Neural cell (in vitro differentiated cells): ENCODE measurements at regions not wholly inside any gene's neighbourhood (a gene's known extent, or its start where the extent isn't known, plus 50 kb on each side); places are given as distances from the start of the nearest gene placed in this dataset.

ENCODE experiments used
- H2AFZ ChIP-seq: fragments of 200-600, 300-800 bp; sonication (generic), shearing (Covaris generic); 2 replicates; pipeline ENCODE4 v1.6.0; 2014; ENCODE audit warnings: low read depth, mild to moderate bottlenecking, antibody characterized with exemption, low read length, moderate library complexity
- H3F3A ChIP-seq: fragments of 200-600 bp; shearing (Covaris generic); 2 replicates; pipeline ENCODE4 v1.6.1; 2016; ENCODE audit warnings: mild to moderate bottlenecking, moderate library complexity, mixed read lengths, antibody characterized with exemption, low read length; ENCODE audit not compliant: insufficient read depth, poor library complexity, severe bottlenecking
- H3K27ac ChIP-seq: fragments of 200-600, 300-800 bp; sonication (generic), shearing (Covaris generic); 2 replicates; pipeline ENCODE4 v1.5.1; 2014; ENCODE audit warnings: mild to moderate bottlenecking, low read length, moderate library complexity
- H3K27me3 ChIP-seq: fragments of 300-800, 200-600 bp; sonication (generic), shearing (Covaris generic); 2 replicates; pipeline ENCODE4 v1.6.0; 2014; ENCODE audit warnings: mild to moderate bottlenecking, low read depth, low read length, moderate library complexity; ENCODE audit not compliant: insufficient read depth
- H3K36me3 ChIP-seq: fragments of 300-800, 200-600 bp; sonication (generic), shearing (Covaris generic); 2 replicates; pipeline ENCODE4 v1.5.1; 2014; ENCODE audit warnings: mild to moderate bottlenecking, antibody characterized with exemption, low read length, moderate library complexity; ENCODE audit not compliant: insufficient read depth
- H3K4me2 ChIP-seq: fragments of 300-800, 200-600 bp; sonication (generic), shearing (Covaris generic); 2 replicates; pipeline ENCODE4 v1.6.0; 2014; ENCODE audit warnings: mild to moderate bottlenecking, low read length
- H3K4me3 ChIP-seq: fragments of 300-800, 200-600 bp; sonication (generic), shearing (Covaris generic); 2 replicates; pipeline ENCODE4 v1.5.1; 2014; ENCODE audit warnings: mild to moderate bottlenecking, low read length, moderate library complexity
- H3K79me2 ChIP-seq: fragments of 200-600 bp; shearing (Covaris generic); replicated peaks from 2 replicates; pipeline ENCODE4 v1.6.0; 2014; ENCODE audit warnings: mild to moderate bottlenecking, low read length, moderate library complexity; ENCODE audit not compliant: insufficient read depth
- H3K9ac ChIP-seq: fragments of 300-800, 200-600 bp; sonication (generic), shearing (Covaris generic); 2 replicates; pipeline ENCODE4 v1.6.1; 2016; ENCODE audit warnings: mild to moderate bottlenecking, low read length, mixed read lengths
- H3K9me2 ChIP-seq: fragments of 200-600 bp; shearing (Covaris generic); 2 replicates; pipeline ENCODE4 v1.6.1; 2016; ENCODE audit warnings: mild to moderate bottlenecking, low read length, mixed read lengths; ENCODE audit not compliant: insufficient read depth
- H3K9me3 ChIP-seq: fragments of 200-600, 300-800 bp; sonication (generic), shearing (Covaris generic); 2 replicates; pipeline ENCODE4 v1.6.1; 2016; ENCODE audit warnings: mild to moderate bottlenecking, mixed run types, low read length, moderate library complexity, mixed read lengths
- H4K20me1 ChIP-seq: fragments of 200-600 bp; shearing (Covaris generic); 2 replicates; pipeline ENCODE4 v1.6.1; 2016; ENCODE audit warnings: mild to moderate bottlenecking, mixed run types; ENCODE audit not compliant: insufficient read depth
- EP300 ChIP-seq: fragments of 450-650 bp; conservative IDR thresholded peaks from 2 replicates; pipeline ENCODE4 v1.6.1; 2014; ENCODE audit warnings: antibody characterized with exemption, mild to moderate bottlenecking, moderate library complexity; ENCODE audit not compliant: poor library complexity, severe bottlenecking
- EZH2 ChIP-seq: fragments of 200-600, 300-800 bp; shearing (Covaris generic), sonication (generic); IDR thresholded peaks from 2 replicates; pipeline ENCODE4 v1.6.1; 2014; ENCODE audit warnings: antibody characterized with exemption, low read length, borderline replicate concordance, mild to moderate bottlenecking; ENCODE audit not compliant: insufficient read depth, poor library complexity, severe bottlenecking
- MXI1 ChIP-seq: fragments of 450-650 bp; conservative IDR thresholded peaks from 2 replicates; pipeline ENCODE4 v1.6.1; 2014; ENCODE audit warnings: antibody characterized with exemption, mild to moderate bottlenecking; ENCODE audit not compliant: poor library complexity, severe bottlenecking
- POLR2AphosphoS5 ChIP-seq: IDR thresholded peaks from 2 replicates; pipeline ENCODE4 v1.6.1; 2012
- RAD21 ChIP-seq: fragments of 450-650 bp; conservative IDR thresholded peaks from 2 replicates; pipeline ENCODE4 v1.6.1; 2014; ENCODE audit warnings: antibody characterized with exemption, mild to moderate bottlenecking, moderate library complexity
- SMC3 ChIP-seq: fragments of 450-650 bp; conservative IDR thresholded peaks from 2 replicates; pipeline ENCODE4 v1.6.1; 2014; ENCODE audit warnings: antibody characterized with exemption, mild to moderate bottlenecking, moderate library complexity; ENCODE audit not compliant: poor library complexity
- TAF1 ChIP-seq: IDR thresholded peaks from 2 replicates; pipeline ENCODE4 v1.6.1; 2012; ENCODE audit warnings: low read depth
- TF ChIP-seq, protein P1 (sequence below): fragments of 450-650 bp; IDR thresholded peaks from 2 replicates; pipeline ENCODE4 v1.5.1; 2014; ENCODE audit warnings: antibody characterized with exemption, mild to moderate bottlenecking, moderate library complexity; ENCODE audit not compliant: poor library complexity, severe bottlenecking
- TF ChIP-seq, protein P2 (sequence below): IDR thresholded peaks from 2 replicates; pipeline ENCODE4 v1.6.1; 2012; ENCODE audit warnings: borderline replicate concordance

DNA sequence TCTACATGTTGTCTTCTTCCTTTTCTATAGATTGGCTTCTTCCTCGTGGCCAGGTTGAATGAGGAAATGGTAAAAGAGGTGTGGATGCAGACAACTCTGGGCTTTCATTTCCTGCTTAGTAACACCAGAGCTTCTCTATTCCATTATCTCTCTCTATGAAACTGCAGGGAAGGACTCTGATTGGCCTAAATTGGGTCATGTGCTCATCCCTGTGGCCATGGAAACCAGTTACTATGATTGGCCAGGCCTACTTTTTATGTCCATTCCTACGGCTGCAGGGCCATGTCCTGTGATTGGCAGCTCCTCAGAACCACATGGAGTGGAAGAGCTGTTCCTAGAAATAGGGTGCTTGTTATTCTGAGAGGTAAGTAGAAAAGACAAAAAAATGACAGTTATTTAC is 486.9 kb upstream of the ADAMTS9 start:
- Histone ChIP-seq H3K27me3 (no peaks in the 10 kb centered on the region), H3K9ac (no peak overlapping the region), H3K9me3 (no peaks in the 10 kb centered on the region), H3K36me3 (no peaks in the 10 kb centered on the region), H3K79me2 (no peaks in the 10 kb centered on the region), H4K20me1 (no peaks in the 10 kb centered on the region), H3K9me2 (no peaks in the 10 kb centered on the region), H3K27ac (no peak overlapping the region), H2AFZ (no peak overlapping the region), H3K4me2 (no peak overlapping the region), H3F3A (no peaks in the 10 kb centered on the region), H3K4me3 (no peak overlapping the region)
- no peak for TF ChIP-seq EZH2
- TF ChIP-seq MXI1 = no peak
- TF ChIP-seq RAD21 = no peak
- TF ChIP-seq SMC3 = no peak
- no peak for TF ChIP-seq TAF1
- TF ChIP-seq POLR2AphosphoS5 = no peak
- TF ChIP-seq, protein P1, sequence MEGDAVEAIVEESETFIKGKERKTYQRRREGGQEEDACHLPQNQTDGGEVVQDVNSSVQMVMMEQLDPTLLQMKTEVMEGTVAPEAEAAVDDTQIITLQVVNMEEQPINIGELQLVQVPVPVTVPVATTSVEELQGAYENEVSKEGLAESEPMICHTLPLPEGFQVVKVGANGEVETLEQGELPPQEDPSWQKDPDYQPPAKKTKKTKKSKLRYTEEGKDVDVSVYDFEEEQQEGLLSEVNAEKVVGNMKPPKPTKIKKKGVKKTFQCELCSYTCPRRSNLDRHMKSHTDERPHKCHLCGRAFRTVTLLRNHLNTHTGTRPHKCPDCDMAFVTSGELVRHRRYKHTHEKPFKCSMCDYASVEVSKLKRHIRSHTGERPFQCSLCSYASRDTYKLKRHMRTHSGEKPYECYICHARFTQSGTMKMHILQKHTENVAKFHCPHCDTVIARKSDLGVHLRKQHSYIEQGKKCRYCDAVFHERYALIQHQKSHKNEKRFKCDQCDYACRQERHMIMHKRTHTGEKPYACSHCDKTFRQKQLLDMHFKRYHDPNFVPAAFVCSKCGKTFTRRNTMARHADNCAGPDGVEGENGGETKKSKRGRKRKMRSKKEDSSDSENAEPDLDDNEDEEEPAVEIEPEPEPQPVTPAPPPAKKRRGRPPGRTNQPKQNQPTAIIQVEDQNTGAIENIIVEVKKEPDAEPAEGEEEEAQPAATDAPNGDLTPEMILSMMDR = no peak
- no peak for TF ChIP-seq EP300
- TF ChIP-seq, protein P2, sequence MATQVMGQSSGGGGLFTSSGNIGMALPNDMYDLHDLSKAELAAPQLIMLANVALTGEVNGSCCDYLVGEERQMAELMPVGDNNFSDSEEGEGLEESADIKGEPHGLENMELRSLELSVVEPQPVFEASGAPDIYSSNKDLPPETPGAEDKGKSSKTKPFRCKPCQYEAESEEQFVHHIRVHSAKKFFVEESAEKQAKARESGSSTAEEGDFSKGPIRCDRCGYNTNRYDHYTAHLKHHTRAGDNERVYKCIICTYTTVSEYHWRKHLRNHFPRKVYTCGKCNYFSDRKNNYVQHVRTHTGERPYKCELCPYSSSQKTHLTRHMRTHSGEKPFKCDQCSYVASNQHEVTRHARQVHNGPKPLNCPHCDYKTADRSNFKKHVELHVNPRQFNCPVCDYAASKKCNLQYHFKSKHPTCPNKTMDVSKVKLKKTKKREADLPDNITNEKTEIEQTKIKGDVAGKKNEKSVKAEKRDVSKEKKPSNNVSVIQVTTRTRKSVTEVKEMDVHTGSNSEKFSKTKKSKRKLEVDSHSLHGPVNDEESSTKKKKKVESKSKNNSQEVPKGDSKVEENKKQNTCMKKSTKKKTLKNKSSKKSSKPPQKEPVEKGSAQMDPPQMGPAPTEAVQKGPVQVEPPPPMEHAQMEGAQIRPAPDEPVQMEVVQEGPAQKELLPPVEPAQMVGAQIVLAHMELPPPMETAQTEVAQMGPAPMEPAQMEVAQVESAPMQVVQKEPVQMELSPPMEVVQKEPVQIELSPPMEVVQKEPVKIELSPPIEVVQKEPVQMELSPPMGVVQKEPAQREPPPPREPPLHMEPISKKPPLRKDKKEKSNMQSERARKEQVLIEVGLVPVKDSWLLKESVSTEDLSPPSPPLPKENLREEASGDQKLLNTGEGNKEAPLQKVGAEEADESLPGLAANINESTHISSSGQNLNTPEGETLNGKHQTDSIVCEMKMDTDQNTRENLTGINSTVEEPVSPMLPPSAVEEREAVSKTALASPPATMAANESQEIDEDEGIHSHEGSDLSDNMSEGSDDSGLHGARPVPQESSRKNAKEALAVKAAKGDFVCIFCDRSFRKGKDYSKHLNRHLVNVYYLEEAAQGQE = no peak

DNA sequence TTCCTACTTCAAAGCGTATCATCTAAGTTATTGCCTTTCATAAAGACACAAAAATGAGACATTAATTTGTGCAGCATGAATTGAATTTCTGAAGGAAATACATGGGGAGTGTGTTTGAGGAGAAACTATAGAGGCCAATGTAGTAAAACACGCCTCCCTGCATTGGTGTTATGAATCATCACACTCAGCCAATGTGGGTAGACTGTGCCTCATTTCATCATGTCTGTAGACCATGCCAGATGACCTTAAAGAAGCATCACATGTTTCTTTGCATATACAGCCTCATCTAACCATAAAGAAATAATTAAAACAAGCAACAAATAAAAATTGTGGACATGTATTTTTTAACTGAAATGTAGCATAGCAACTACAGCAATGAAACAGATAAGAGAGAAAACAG is 486.0 kb upstream of the ADAMTS9 start:
- Histone ChIP-seq H3K9me2 (no peaks in the 10 kb centered on the region), H3K9ac (no peak overlapping the region), H3K27me3 (no peaks in the 10 kb centered on the region), H2AFZ (no peak overlapping the region), H3K4me2 (no peak overlapping the region), H3F3A (no peaks in the 10 kb centered on the region), H4K20me1 (no peaks in the 10 kb centered on the region), H3K4me3 (no peak overlapping the region), H3K79me2 (no peaks in the 10 kb centered on the region), H3K27ac (no peak overlapping the region), H3K9me3 (no peaks in the 10 kb centered on the region), H3K36me3 (no peaks in the 10 kb centered on the region)
- TF ChIP-seq EZH2 = no peak

DNA sequence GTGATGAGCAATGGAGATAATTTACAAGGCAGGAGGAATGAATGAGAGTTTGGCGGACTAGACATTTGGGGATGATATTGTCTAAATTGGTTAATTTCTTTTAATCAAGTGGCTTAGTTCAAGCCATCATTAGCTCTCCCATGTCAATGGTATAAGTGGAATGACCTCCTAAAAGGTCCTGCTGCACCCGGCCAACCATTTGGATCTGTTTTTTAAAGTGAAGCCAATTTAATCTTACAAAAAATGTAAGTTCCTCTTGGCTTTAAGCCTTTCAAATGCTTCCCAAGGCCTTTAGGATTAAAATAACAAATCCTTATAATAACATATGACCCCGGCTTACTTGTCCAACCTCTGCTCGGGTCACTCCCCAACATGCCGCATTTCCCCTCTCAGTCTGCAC is 484.4 kb upstream of the ADAMTS9 start:
- no peak overlapping the region for H3K9ac ChIP-seq
- H3K4me2 ChIP-seq = no peak overlapping the region
- no peak overlapping the region for H3K27ac ChIP-seq
- no peaks in the 10 kb centered on the region for H3K9me2 ChIP-seq
- H3K4me3 ChIP-seq = no peak overlapping the region
- no peak overlapping the region for H2AFZ ChIP-seq
- no peaks in the 10 kb centered on the region for H3K79me2 ChIP-seq
- H3F3A ChIP-seq = no peaks in the 10 kb centered on the region
- no peaks in the 10 kb centered on the region for H3K36me3 ChIP-seq
- H3K27me3 ChIP-seq = no peaks in the 10 kb centered on the region
- no peaks in the 10 kb centered on the region for H4K20me1 ChIP-seq
- no peaks in the 10 kb centered on the region for H3K9me3 ChIP-seq
- TF ChIP-seq POLR2AphosphoS5 (no peak), SMC3 (no peak), EP300 (no peak), RAD21 (no peak), EZH2 (no peak), MXI1 (no peak), TAF1 (no peak)
- TF ChIP-seq, protein P2 = no peak
- TF ChIP-seq, protein P1 = no peak
